ENCODE measurements at regions not wholly inside any gene's neighbourhood (a gene's known extent, or its start where the extent isn't known, plus 50 kb on each side); places are given as distances from the start of the nearest gene placed in this dataset.

GRCh38 chr6:28775405-28776129, 148.2 kb downstream of the TRIM27 start:
- Mint-ChIP-seq H3K9me3 (ENCODE audit: unreplicated experiment) (peaks cover 11% of the 10 kb centered on the region), H3K4me1 (ENCODE audit: low read depth, unreplicated experiment) (peaks cover 4% of the 10 kb centered on the region), H3K27ac (ENCODE audit: unreplicated experiment) (no peak overlapping the region), H3K27me3 (ENCODE audit: unreplicated experiment) (peaks cover 56% of the 10 kb centered on the region), H3K36me3 (ENCODE audit: unreplicated experiment) (no peaks in the 10 kb centered on the region), H3K4me3 (ENCODE audit: unreplicated experiment) (no peak overlapping the region)
- DNase-seq = no peak
- TF ChIP-seq CTCF (IDR thresholded peaks at IDR 0.05; ENCODE audit: partially characterized antibody, unreplicated experiment) = no peak

- Mint-ChIP-seq H3K4me1 (ENCODE audit: low read depth, unreplicated experiment) (peaks cover 4% of the 10 kb centered on the region), H3K36me3 (ENCODE audit: unreplicated experiment) (no peaks in the 10 kb centered on the region), H3K4me3 (ENCODE audit: unreplicated experiment) (no peak overlapping the region), H3K9me3 (ENCODE audit: unreplicated experiment) (peaks cover 14% of the 10 kb centered on the region), H3K27ac (ENCODE audit: unreplicated experiment) (no peak overlapping the region), H3K27me3 (ENCODE audit: unreplicated experiment) (peaks cover 54% of the 10 kb centered on the region)
- no peak for DNase-seq
- no peak for TF ChIP-seq CTCF (IDR thresholded peaks at IDR 0.05; ENCODE audit: partially characterized antibody, unreplicated experiment)
Measured at GRCh38 chr6:28776269-28777146, 147.3 kb downstream of the TRIM27 start.

GRCh38 chr6:28777147-28777461, 146.7 kb downstream of the TRIM27 start:
- Mint-ChIP-seq H3K27ac (ENCODE audit: unreplicated experiment) (no peak overlapping the region), H3K27me3 (ENCODE audit: unreplicated experiment) (peaks cover 50% of the 10 kb centered on the region), H3K4me3 (ENCODE audit: unreplicated experiment) (no peak overlapping the region), H3K4me1 (ENCODE audit: low read depth, unreplicated experiment) (peaks cover 4% of the 10 kb centered on the region), H3K36me3 (ENCODE audit: unreplicated experiment) (no peaks in the 10 kb centered on the region), H3K9me3 (ENCODE audit: unreplicated experiment) (peaks cover 16% of the 10 kb centered on the region)
- no peak for DNase-seq
- TF ChIP-seq CTCF (IDR thresholded peaks at IDR 0.05; ENCODE audit: partially characterized antibody, unreplicated experiment) = no peak

GRCh38 chr6:28782113-28782673, 141.6 kb downstream of the TRIM27 start:
- DNase-seq = no peak
- Mint-ChIP-seq H3K36me3 (ENCODE audit: unreplicated experiment) (no peaks in the 10 kb centered on the region), H3K4me1 (ENCODE audit: low read depth, unreplicated experiment) (no peaks in the 10 kb centered on the region), H3K4me3 (ENCODE audit: unreplicated experiment) (no peak overlapping the region), H3K27me3 (ENCODE audit: unreplicated experiment) (peaks cover 49% of the 10 kb centered on the region), H3K27ac (ENCODE audit: unreplicated experiment) (no peak overlapping the region), H3K9me3 (ENCODE audit: unreplicated experiment) (peaks cover 25% of the 10 kb centered on the region)
- no peak for TF ChIP-seq CTCF (IDR thresholded peaks at IDR 0.05; ENCODE audit: partially characterized antibody, unreplicated experiment)

All from glutamatergic neuron (in vitro differentiated cells).